Smooth muscle cell (in vitro differentiated cells): ENCODE measurements at regions not wholly inside any gene's neighbourhood (a gene's known extent, or its start where the extent isn't known, plus 50 kb on each side); places are given as distances from the start of the nearest gene placed in this dataset.
"Not testable (repeated sequence)": the region's sequence is repeated elsewhere in the genome, so short reads cannot be mapped to it uniquely, and the experiment has no call there.

ENCODE experiments used
- DNase-seq: peaks from one replicate; lab custom pipeline; 2025; ENCODE audit not compliant: unreplicated experiment; lab: John Stamatoyannopoulos, UW
- H2AFZ ChIP-seq: fragments of 200-600 bp; sonication (generic); 2 replicates; pipeline ENCODE4 v1.6.0; 2016; ENCODE audit warnings: antibody characterized with exemption, low read depth, mild to moderate bottlenecking
- H3F3A ChIP-seq: fragments of 200-600 bp; sonication (generic); 2 replicates; pipeline ENCODE4 v1.6.0; 2017; ENCODE audit warnings: antibody characterized with exemption, low read depth
- H3K27ac ChIP-seq: fragments of 200-600 bp; sonication (generic); 2 replicates; pipeline ENCODE4 v1.5.1; 2016; ENCODE audit warnings: low read depth, mild to moderate bottlenecking
- H3K27me3 ChIP-seq: fragments of 200-600 bp; sonication (generic); 2 replicates; pipeline ENCODE4 v1.6.1; 2016; ENCODE audit warnings: low read depth, mild to moderate bottlenecking
- H3K36me3 ChIP-seq: fragments of 200-600 bp; sonication (generic); 2 replicates; pipeline ENCODE4 v1.5.1; 2016; ENCODE audit warnings: low read depth
- H3K4me1 ChIP-seq: fragments of 200-600 bp; sonication (generic); 2 replicates; pipeline ENCODE4 v1.5.1; 2016; ENCODE audit warnings: low read depth
- H3K4me2 ChIP-seq: fragments of 200-600 bp; sonication (generic); 2 replicates; pipeline ENCODE4 v1.6.0; 2016; ENCODE audit warnings: mild to moderate bottlenecking
- H3K4me3 ChIP-seq: fragments of 200-600 bp; sonication (generic); 2 replicates; pipeline ENCODE4 v1.5.1; 2016; ENCODE audit warnings: mild to moderate bottlenecking
- H3K79me2 ChIP-seq: fragments of 200-600 bp; sonication (generic); 2 replicates; pipeline ENCODE4 v1.6.0; 2016; ENCODE audit warnings: low read depth, mild to moderate bottlenecking
- H3K9ac ChIP-seq: fragments of 200-600 bp; sonication (generic); 2 replicates; pipeline ENCODE4 v1.6.0; 2016; ENCODE audit warnings: low read depth
- H3K9me3 ChIP-seq: fragments of 200-600 bp; sonication (generic); replicated peaks from 2 replicates; pipeline ENCODE4 v1.5.1; 2016; ENCODE audit warnings: low read depth
- H4K20me1 ChIP-seq: fragments of 200-600 bp; sonication (generic); 2 replicates; pipeline ENCODE4 v1.6.0; 2016; ENCODE audit warnings: low read depth
- WGBS: methylation state at CpG from one replicate; pipeline ENCODE4 v1.1.7; 2016; ENCODE audit warnings: low lambda C conversion rate; 5-methylcytosine and 5-hydroxymethylcytosine counted together
- TF ChIP-seq, protein P1 (sequence below): fragments of 200-600 bp; sonication (generic); IDR thresholded peaks from 2 replicates; pipeline ENCODE4 v1.5.1; 2017; ENCODE audit warnings: borderline replicate concordance, mild to moderate bottlenecking, antibody characterized with exemption; ENCODE audit not compliant: insufficient read depth, poor library complexity, severe bottlenecking

GRCh38 chr4:72770708-72771107, 201.7 kb upstream of the ADAMTS3 start:
- Histone ChIP-seq H3K4me1 (no peaks in the 10 kb centered on the region), H4K20me1 (no peaks in the 10 kb centered on the region), H3K36me3 (no peaks in the 10 kb centered on the region), H3K4me3 (no peak overlapping the region), H3K79me2 (no peaks in the 10 kb centered on the region), H3K27ac (no peak overlapping the region), H2AFZ (no peak overlapping the region), H3K9ac (no peak overlapping the region), H3K4me2 (no peak overlapping the region), H3K27me3 (no peaks in the 10 kb centered on the region), H3F3A (no peaks in the 10 kb centered on the region), H3K9me3 (no peaks in the 10 kb centered on the region)
- no peak for DNase-seq
- TF ChIP-seq, protein P1, sequence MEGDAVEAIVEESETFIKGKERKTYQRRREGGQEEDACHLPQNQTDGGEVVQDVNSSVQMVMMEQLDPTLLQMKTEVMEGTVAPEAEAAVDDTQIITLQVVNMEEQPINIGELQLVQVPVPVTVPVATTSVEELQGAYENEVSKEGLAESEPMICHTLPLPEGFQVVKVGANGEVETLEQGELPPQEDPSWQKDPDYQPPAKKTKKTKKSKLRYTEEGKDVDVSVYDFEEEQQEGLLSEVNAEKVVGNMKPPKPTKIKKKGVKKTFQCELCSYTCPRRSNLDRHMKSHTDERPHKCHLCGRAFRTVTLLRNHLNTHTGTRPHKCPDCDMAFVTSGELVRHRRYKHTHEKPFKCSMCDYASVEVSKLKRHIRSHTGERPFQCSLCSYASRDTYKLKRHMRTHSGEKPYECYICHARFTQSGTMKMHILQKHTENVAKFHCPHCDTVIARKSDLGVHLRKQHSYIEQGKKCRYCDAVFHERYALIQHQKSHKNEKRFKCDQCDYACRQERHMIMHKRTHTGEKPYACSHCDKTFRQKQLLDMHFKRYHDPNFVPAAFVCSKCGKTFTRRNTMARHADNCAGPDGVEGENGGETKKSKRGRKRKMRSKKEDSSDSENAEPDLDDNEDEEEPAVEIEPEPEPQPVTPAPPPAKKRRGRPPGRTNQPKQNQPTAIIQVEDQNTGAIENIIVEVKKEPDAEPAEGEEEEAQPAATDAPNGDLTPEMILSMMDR: no peak

GRCh38 chr4:72768364-72768763, 199.3 kb upstream of the ADAMTS3 start:
- Histone ChIP-seq H3K27me3 (no peaks in the 10 kb centered on the region), H3K36me3 (no peaks in the 10 kb centered on the region), H3K27ac (peak overlapping the region; percentile 19), H3K9ac (no peak overlapping the region), H3K4me2 (no peak overlapping the region), H3K9me3 (no peaks in the 10 kb centered on the region), H3K4me1 (no peaks in the 10 kb centered on the region), H3K79me2 (no peaks in the 10 kb centered on the region), H3F3A (no peaks in the 10 kb centered on the region), H4K20me1 (no peaks in the 10 kb centered on the region), H2AFZ (no peak overlapping the region), H3K4me3 (no peak overlapping the region)
- DNase-seq: no peak
- WGBS: 91% methylated on average over 2 of the region's 2 CpGs
- TF ChIP-seq, protein P1: no peak

DNA sequence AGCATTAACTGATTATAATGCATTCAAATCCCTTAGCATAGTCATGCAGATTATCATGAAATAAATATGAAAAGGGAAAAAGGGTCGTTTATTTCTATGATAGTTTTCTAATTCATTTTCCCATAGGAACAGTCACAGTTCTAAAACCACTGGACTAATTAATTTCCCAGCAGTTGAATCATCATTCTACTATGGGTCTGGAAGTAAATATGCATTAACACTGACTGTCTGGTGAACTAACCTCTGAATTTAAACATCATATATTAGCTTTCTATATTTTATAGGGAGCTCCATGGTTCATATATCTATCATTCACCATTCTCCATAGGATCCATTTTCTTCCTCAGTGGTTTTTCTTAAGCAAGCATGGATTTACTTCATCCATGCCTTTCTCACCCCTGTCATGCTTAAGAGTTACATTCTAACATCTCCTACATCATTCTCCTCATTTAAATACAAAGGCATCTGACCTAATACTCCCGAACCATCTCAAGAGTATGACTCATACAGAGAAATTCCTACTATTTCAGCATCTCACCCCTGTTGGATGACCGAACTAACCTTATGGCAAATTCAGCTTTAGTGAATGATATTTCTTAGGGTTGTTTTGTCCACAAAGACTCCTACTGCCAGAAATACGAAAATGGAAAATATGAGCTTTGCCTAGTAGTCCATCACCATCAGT, 198.7 kb upstream of the ADAMTS3 start:
- Histone ChIP-seq H3K27me3 (no peaks in the 10 kb centered on the region), H3F3A (no peaks in the 10 kb centered on the region), H3K4me3 (no peak overlapping the region), H3K36me3 (no peaks in the 10 kb centered on the region), H4K20me1 (no peaks in the 10 kb centered on the region), H3K4me2 (peak overlapping the region; percentile 10), H3K27ac (peak overlapping the region; percentile 19), H3K9me3 (no peaks in the 10 kb centered on the region), H2AFZ (no peak overlapping the region), H3K9ac (no peak overlapping the region), H3K79me2 (no peaks in the 10 kb centered on the region), H3K4me1 (no peaks in the 10 kb centered on the region)
- TF ChIP-seq, protein P1: no peak
- DNase-seq: no peak
- whole genome bisulfite sequencing: 50% methylated on average over 4 of the region's 4 CpGs

GRCh38 chr4:72765788-72766187, 196.8 kb upstream of the ADAMTS3 start:
- DNase-seq, H3K36me3 ChIP-seq, H3K9ac ChIP-seq, H3F3A ChIP-seq, H3K27ac ChIP-seq, H3K9me3 ChIP-seq, H3K4me3 ChIP-seq, H4K20me1 ChIP-seq, H3K27me3 ChIP-seq, H3K4me2 ChIP-seq, H3K79me2 ChIP-seq, H3K4me1 ChIP-seq, H2AFZ ChIP-seq: not testable (repeated sequence)
- 91% methylated on average over 14 of the region's 19 CpGs for WGBS
